IMR-90 (cell line): ENCODE measurements at regions not wholly inside any gene's neighbourhood (a gene's known extent, or its start where the extent isn't known, plus 50 kb on each side); places are given as distances from the start of the nearest gene placed in this dataset.

Experiments used
- ATAC-seq: fragments of 200-7000 bp; cut with Tn5 transposase; 2 replicates; pipeline ENCODE4 v1.9.1; 2020; ENCODE audit warnings: low read depth, mild to moderate bottlenecking, moderate library complexity
- BruUV-seq: library from RNA; stranded (reverse); fragments of 400-500 nt; replicated peaks from 2 replicates; lab custom pipeline; 2021; lab: Mats Ljungman, UMichigan
- CTCF ChIA-PET: fragments of 300-600 bp; formaldehyde crosslinking; extraction: SDS; loops from one replicate; lab custom pipeline; 2021; ENCODE audit warnings: antibody characterized with exemption; lab: Yijun Ruan, JAX
- POLR2A ChIA-PET: fragments of 300-600 bp; sonication (Branson Sonifier 250); formaldehyde crosslinking; loops from one replicate; lab custom pipeline; 2022; ENCODE audit warnings: antibody characterized with exemption; ENCODE audit not compliant: unreplicated experiment; lab: Charles Lee
- DNase-seq: peaks from one replicate; pipeline ENCODE4 v3.0.0; 2013
- H2AFZ ChIP-seq: replicated peaks from 2 replicates; pipeline ENCODE3; 2013; ENCODE audit warnings: low read length, mild to moderate bottlenecking; ENCODE audit not compliant: poor library complexity
- H2AK5ac ChIP-seq: 2 replicates; pipeline ENCODE4 v1.6.1; 2013; ENCODE audit warnings: low read depth, low read length, inconsistent platforms
- H2AK9ac ChIP-seq: replicated peaks from 2 replicates; pipeline ENCODE3; 2013; ENCODE audit warnings: mild to moderate bottlenecking, low read depth, low read length, moderate library complexity; ENCODE audit not compliant: poor library complexity
- H2BK120ac ChIP-seq: 2 replicates; pipeline ENCODE4 v1.6.1; 2013; ENCODE audit warnings: low read depth, low read length, inconsistent platforms
- H2BK15ac ChIP-seq: 3 replicates; pipeline ENCODE4 v1.6.1; 2013; ENCODE audit warnings: low read depth, low read length, inconsistent platforms
- H2BK20ac ChIP-seq: 2 replicates; pipeline ENCODE4 v1.6.1; 2013; ENCODE audit warnings: low read depth, mild to moderate bottlenecking, inconsistent platforms, low read length, moderate library complexity
- H2BK5ac ChIP-seq: 2 replicates; pipeline ENCODE4 v1.6.1; 2013; ENCODE audit warnings: mild to moderate bottlenecking, low read depth, low read length, inconsistent platforms; ENCODE audit not compliant: poor library complexity, severe bottlenecking
- H3K14ac ChIP-seq: replicated peaks from 2 replicates; pipeline ENCODE4 v1.6.1; 2013; ENCODE audit warnings: low read depth, low read length, inconsistent platforms
- H3K18ac ChIP-seq: 2 replicates; pipeline ENCODE4 v1.6.1; 2013; ENCODE audit warnings: low read depth, low read length, control low read depth
- H3K23ac ChIP-seq: 2 replicates; pipeline ENCODE4 v1.6.1; 2013; ENCODE audit warnings: low read depth, low read length, inconsistent platforms
- H3K27ac ChIP-seq: 2 replicates; pipeline ENCODE4 v1.5.1; 2013; ENCODE audit warnings: mild to moderate bottlenecking, control low read depth, low read length; ENCODE audit not compliant: insufficient read depth
- H3K27me3 ChIP-seq: 2 replicates; pipeline ENCODE4 v1.6.1; 2013; ENCODE audit warnings: low read length; ENCODE audit not compliant: control insufficient read depth, insufficient read depth
- H3K36me3 ChIP-seq: 2 replicates; pipeline ENCODE4 v1.6.1; 2013; ENCODE audit warnings: low read length, mixed read lengths; ENCODE audit not compliant: control insufficient read depth, insufficient read depth
- H3K4ac ChIP-seq: 2 replicates; pipeline ENCODE4 v1.6.1; 2013; ENCODE audit warnings: low read depth, low read length, inconsistent platforms
- H3K4me1 ChIP-seq: 2 replicates; pipeline ENCODE4 v1.6.1; 2013; ENCODE audit warnings: low read length, mixed read lengths; ENCODE audit not compliant: control insufficient read depth, insufficient read depth
- H3K4me2 ChIP-seq: 2 replicates; pipeline ENCODE4 v1.6.1; 2013; ENCODE audit warnings: low read depth, mild to moderate bottlenecking, control low read depth, low read length, moderate library complexity
- H3K4me3 ChIP-seq: 2 replicates; pipeline ENCODE4 v1.5.1; 2013; ENCODE audit warnings: low read depth, mild to moderate bottlenecking, control low read depth, low read length, moderate library complexity; ENCODE audit not compliant: insufficient read depth
- H3K56ac ChIP-seq: 2 replicates; pipeline ENCODE4 v1.6.1; 2013; ENCODE audit warnings: low read length, inconsistent platforms; ENCODE audit not compliant: insufficient read depth; ENCODE audit errors: extremely low read depth
- H3K79me1 ChIP-seq, 2 experiments: 2 replicates each; pipeline ENCODE4 v1.6.1; 2013; ENCODE audit warnings: low read length in 2 of 2, inconsistent platforms in 1 of 2, low read depth in 1 of 2
- H3K9ac ChIP-seq: 2 replicates; pipeline ENCODE4 v1.6.1; 2013; ENCODE audit warnings: low read depth, low read length, control low read depth
- H3K9me1 ChIP-seq: 2 replicates; pipeline ENCODE4 v1.6.1; 2013; ENCODE audit warnings: low read length, inconsistent platforms; ENCODE audit not compliant: insufficient read depth
- H3K9me3 ChIP-seq: 2 replicates; pipeline ENCODE4 v1.6.1; 2013; ENCODE audit warnings: low read length; ENCODE audit not compliant: control insufficient read depth, insufficient read depth
- H4K20me1 ChIP-seq: 2 replicates; pipeline ENCODE4 v1.6.1; 2013; ENCODE audit warnings: low read length, inconsistent platforms; ENCODE audit not compliant: insufficient read depth
- H4K5ac ChIP-seq: 2 replicates; pipeline ENCODE4 v1.6.1; 2013; ENCODE audit warnings: mild to moderate bottlenecking, low read depth, low read length, control low read depth
- H4K8ac ChIP-seq, 2 experiments: 2 replicates each; pipeline ENCODE4 v1.6.1; 2013; ENCODE audit warnings: low read depth in 2 of 2, low read length in 2 of 2, control low read depth in 1 of 2, inconsistent platforms in 1 of 2
- H4K91ac ChIP-seq: 2 replicates; pipeline ENCODE4 v1.6.1; 2013; ENCODE audit warnings: low read depth, low read length, inconsistent platforms; ENCODE audit not compliant: insufficient read depth
- BHLHE40 ChIP-seq: fragments of 150-350 bp; IDR thresholded peaks from 2 replicates; pipeline ENCODE4 v1.6.1; 2016; ENCODE audit warnings: mild to moderate bottlenecking, low read depth, low read length
- CEBPB ChIP-seq: IDR thresholded peaks from 2 replicates; pipeline ENCODE4 v1.6.1; 2012; ENCODE audit warnings: low read depth, low read length, improper control_type of control experiment
- CHD1 ChIP-seq: IDR thresholded peaks from 2 replicates; pipeline ENCODE4 v1.6.1; 2012; ENCODE audit warnings: low read depth, low read length, improper control_type of control experiment
- CTCF ChIP-seq: conservative IDR thresholded peaks from 2 replicates; pipeline ENCODE4 v1.5.1; 2012; ENCODE audit warnings: mild to moderate bottlenecking, low read depth, low read length, improper control_type of control experiment
- FOS ChIP-seq: fragments of 150-350 bp; IDR thresholded peaks from 2 replicates; pipeline ENCODE4 v1.6.1; 2016; ENCODE audit warnings: low read depth, low read length
- MAFK ChIP-seq: IDR thresholded peaks from 2 replicates; pipeline ENCODE4 v1.6.1; 2012; ENCODE audit warnings: low read depth, low read length, improper control_type of control experiment
- MAZ ChIP-seq: IDR thresholded peaks from 2 replicates; pipeline ENCODE4 v1.6.1; 2012; ENCODE audit warnings: low read depth, mild to moderate bottlenecking, low read length, improper control_type of control experiment, moderate library complexity, borderline replicate concordance
- MXI1 ChIP-seq: IDR thresholded peaks from 2 replicates; pipeline ENCODE4 v1.6.1; 2012; ENCODE audit warnings: low read depth, mild to moderate bottlenecking, low read length, moderate library complexity, borderline replicate concordance
- NFE2L2 ChIP-seq: fragments of 150-350 bp; IDR thresholded peaks from 2 replicates; pipeline ENCODE4 v1.6.1; 2016; ENCODE audit warnings: low read depth, mild to moderate bottlenecking, low read length
- POLR2A ChIP-seq: IDR thresholded peaks from 2 replicates; pipeline ENCODE4 v1.6.1; 2012; ENCODE audit warnings: mild to moderate bottlenecking, low read depth, low read length
- RCOR1 ChIP-seq: IDR thresholded peaks from 2 replicates; pipeline ENCODE4 v1.6.1; 2012; ENCODE audit warnings: mild to moderate bottlenecking, low read length, improper control_type of control experiment; ENCODE audit not compliant: insufficient replicate concordance
- RFX5 ChIP-seq: IDR thresholded peaks from 2 replicates; pipeline ENCODE4 v1.8.0; 2012; ENCODE audit warnings: low read depth, mild to moderate bottlenecking, low read length, moderate library complexity
- SMC3 ChIP-seq: fragments of 150-350 bp; IDR thresholded peaks from 2 replicates; pipeline ENCODE4 v1.6.1; 2016; ENCODE audit warnings: low read depth, mild to moderate bottlenecking, antibody characterized with exemption, low read length, moderate library complexity
- USF2 ChIP-seq: fragments of 150-350 bp; IDR thresholded peaks from 2 replicates; pipeline ENCODE4 v1.6.1; 2017; ENCODE audit warnings: mild to moderate bottlenecking, antibody characterized with exemption, low read length, low read depth
- WGBS, 2 experiments: methylation state at CpG; one replicate each; pipeline versions ENCODE4 v1.1.5 to v1.1.7; 2013; ENCODE audit warnings: missing lambda C conversion rate in 2 of 2; ENCODE audit not compliant: insufficient read length in 1 of 2; ENCODE audit errors: extremely low coverage in 2 of 2; 5-methylcytosine and 5-hydroxymethylcytosine counted together
- dilution Hi-C: fragments of 300-500 bp; cut with HindIII; formaldehyde crosslinking; loops from one replicate; pipeline ENCODE4 v1.14.3; 2018; ENCODE audit warnings: low sequenced_read_pairs; ENCODE audit not compliant: unreplicated experiment
- in situ Hi-C: fragments of 300-500 bp; cut with MboI; formaldehyde crosslinking; loops from 3 replicates; pipeline ENCODE4 v1.14.3; 2019; ENCODE audit warnings: low sequenced_read_pairs, inconsistent platforms, mixed read lengths
- intact Hi-C: fragments of 100-400 bp; cut with micrococcal nuclease; formaldehyde crosslinking; loops from 2 replicates; pipeline ENCODE4 v1.10.0; 2022

- no CpG with 5 or more reads among the region's 5 CpGs for WGBS, 2 experiments
Measured at GRCh38 chr15:85997618-85998017, 82.1 kb upstream of the AGBL1 start.

More at GRCh38 chr15:85997618-85998017, 82.1 kb upstream of the AGBL1 start:
- H3K9ac ChIP-seq: no peak overlapping the region
- H3K4me3 ChIP-seq: no peak overlapping the region
- H2BK120ac ChIP-seq: no peak overlapping the region
- no peak overlapping the region for H4K91ac ChIP-seq
- no peaks in the 10 kb centered on the region for H3K36me3 ChIP-seq
- H2BK15ac ChIP-seq: no peak overlapping the region
- in situ Hi-C loops (no loop called here), dilution Hi-C loops (no loop called here), intact Hi-C loops (no loop called here)
- H3K4ac ChIP-seq: no peak overlapping the region
- no peaks in the 10 kb centered on the region for H3K27me3 ChIP-seq
- ATAC-seq: no peak
- H4K8ac ChIP-seq: no peak overlapping the region
- H3K23ac ChIP-seq: no peak overlapping the region
- H4K5ac ChIP-seq: no peak overlapping the region
- H3K4me1 ChIP-seq: no peaks in the 10 kb centered on the region
- no peak overlapping the region for H2BK20ac ChIP-seq
- no peak overlapping the region for H3K27ac ChIP-seq
- H3K9me1 ChIP-seq: no peaks in the 10 kb centered on the region
- no peak overlapping the region for H3K56ac ChIP-seq
- no TSS peak for BruUV-seq
- H3K79me1 ChIP-seq: no peaks in the 10 kb centered on the region
- H3K4me2 ChIP-seq: no peak overlapping the region
- no peak overlapping the region for H2AK5ac ChIP-seq
- H2AFZ ChIP-seq: no peak overlapping the region
- H3K18ac ChIP-seq: no peak overlapping the region
- no peak for DNase-seq
- ChIA-PET POLR2A (no interaction called here), CTCF (no interaction called here)
- no peaks in the 10 kb centered on the region for H4K20me1 ChIP-seq
- no peak overlapping the region for H3K14ac ChIP-seq
- H2AK9ac ChIP-seq: no peak overlapping the region
- H2BK5ac ChIP-seq: no peak overlapping the region
- peaks cover 6% of the 10 kb centered on the region for H3K9me3 ChIP-seq
- no peak for TF ChIP-seq MAZ
- TF ChIP-seq NFE2L2: no peak
- no peak for TF ChIP-seq POLR2A
- no peak for TF ChIP-seq RCOR1
- no peak for TF ChIP-seq USF2
- no peak for TF ChIP-seq BHLHE40
- TF ChIP-seq MAFK: no peak
- no peak for TF ChIP-seq FOS
- no peak for TF ChIP-seq CEBPB
- TF ChIP-seq CHD1: no peak
- TF ChIP-seq CTCF: no peak
- no peak for TF ChIP-seq RFX5
- TF ChIP-seq SMC3: no peak
- TF ChIP-seq MXI1: no peak
